ENCODE measurements at regions not wholly inside any gene's neighbourhood (a gene's known extent, or its start where the extent isn't known, plus 50 kb on each side); places are given as distances from the start of the nearest gene placed in this dataset.

GRCh38 chr19:30653646-30654386, 281.6 kb downstream of the ZNF536 start:
- TF ChIP-seq, protein P1, sequence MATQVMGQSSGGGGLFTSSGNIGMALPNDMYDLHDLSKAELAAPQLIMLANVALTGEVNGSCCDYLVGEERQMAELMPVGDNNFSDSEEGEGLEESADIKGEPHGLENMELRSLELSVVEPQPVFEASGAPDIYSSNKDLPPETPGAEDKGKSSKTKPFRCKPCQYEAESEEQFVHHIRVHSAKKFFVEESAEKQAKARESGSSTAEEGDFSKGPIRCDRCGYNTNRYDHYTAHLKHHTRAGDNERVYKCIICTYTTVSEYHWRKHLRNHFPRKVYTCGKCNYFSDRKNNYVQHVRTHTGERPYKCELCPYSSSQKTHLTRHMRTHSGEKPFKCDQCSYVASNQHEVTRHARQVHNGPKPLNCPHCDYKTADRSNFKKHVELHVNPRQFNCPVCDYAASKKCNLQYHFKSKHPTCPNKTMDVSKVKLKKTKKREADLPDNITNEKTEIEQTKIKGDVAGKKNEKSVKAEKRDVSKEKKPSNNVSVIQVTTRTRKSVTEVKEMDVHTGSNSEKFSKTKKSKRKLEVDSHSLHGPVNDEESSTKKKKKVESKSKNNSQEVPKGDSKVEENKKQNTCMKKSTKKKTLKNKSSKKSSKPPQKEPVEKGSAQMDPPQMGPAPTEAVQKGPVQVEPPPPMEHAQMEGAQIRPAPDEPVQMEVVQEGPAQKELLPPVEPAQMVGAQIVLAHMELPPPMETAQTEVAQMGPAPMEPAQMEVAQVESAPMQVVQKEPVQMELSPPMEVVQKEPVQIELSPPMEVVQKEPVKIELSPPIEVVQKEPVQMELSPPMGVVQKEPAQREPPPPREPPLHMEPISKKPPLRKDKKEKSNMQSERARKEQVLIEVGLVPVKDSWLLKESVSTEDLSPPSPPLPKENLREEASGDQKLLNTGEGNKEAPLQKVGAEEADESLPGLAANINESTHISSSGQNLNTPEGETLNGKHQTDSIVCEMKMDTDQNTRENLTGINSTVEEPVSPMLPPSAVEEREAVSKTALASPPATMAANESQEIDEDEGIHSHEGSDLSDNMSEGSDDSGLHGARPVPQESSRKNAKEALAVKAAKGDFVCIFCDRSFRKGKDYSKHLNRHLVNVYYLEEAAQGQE (IDR thresholded peaks at IDR 0.05; ENCODE audit: insufficient replicate concordance, low read depth) = no peak
- TF ChIP-seq, protein P2, sequence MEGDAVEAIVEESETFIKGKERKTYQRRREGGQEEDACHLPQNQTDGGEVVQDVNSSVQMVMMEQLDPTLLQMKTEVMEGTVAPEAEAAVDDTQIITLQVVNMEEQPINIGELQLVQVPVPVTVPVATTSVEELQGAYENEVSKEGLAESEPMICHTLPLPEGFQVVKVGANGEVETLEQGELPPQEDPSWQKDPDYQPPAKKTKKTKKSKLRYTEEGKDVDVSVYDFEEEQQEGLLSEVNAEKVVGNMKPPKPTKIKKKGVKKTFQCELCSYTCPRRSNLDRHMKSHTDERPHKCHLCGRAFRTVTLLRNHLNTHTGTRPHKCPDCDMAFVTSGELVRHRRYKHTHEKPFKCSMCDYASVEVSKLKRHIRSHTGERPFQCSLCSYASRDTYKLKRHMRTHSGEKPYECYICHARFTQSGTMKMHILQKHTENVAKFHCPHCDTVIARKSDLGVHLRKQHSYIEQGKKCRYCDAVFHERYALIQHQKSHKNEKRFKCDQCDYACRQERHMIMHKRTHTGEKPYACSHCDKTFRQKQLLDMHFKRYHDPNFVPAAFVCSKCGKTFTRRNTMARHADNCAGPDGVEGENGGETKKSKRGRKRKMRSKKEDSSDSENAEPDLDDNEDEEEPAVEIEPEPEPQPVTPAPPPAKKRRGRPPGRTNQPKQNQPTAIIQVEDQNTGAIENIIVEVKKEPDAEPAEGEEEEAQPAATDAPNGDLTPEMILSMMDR (IDR thresholded peaks at IDR 0.05; ENCODE audit: insufficient read depth, low read length) = no peak
- TF ChIP-seq POLR2AphosphoS5 (IDR thresholded peaks at IDR 0.05; ENCODE audit: low read depth) (no peak), SPI1 (IDR thresholded peaks at IDR 0.05; ENCODE audit: borderline replicate concordance, low read depth) (no peak)
